Body of pancreas (tissue), 4 donors: ENCODE measurements at regions not wholly inside any gene's neighbourhood (a gene's known extent, or its start where the extent isn't known, plus 50 kb on each side); places are given as distances from the start of the nearest gene placed in this dataset.
A peak's percentile ranks its signal among the peaks of the same experiment; 100 is the strongest.

ENCODE experiments used
- ATAC-seq: fragments of 150-250 bp; one replicate; pipeline ENCODE4 v1.9.1; 2016
- DNase-seq, 4 donors: peaks; one replicate each; pipeline ENCODE4 v3.0.0-alpha.2; 2019
- H3K27ac ChIP-seq, 4 donors: fragments of 200-600 bp; sonication (generic); 1 replicate in 3 of 4; 2 replicates in 1 of 4; pipeline versions ENCODE4 v1.5.1 to v1.6.1; 2016 to 2019; ENCODE audit warnings: mild to moderate bottlenecking in 1 of 4, mixed read lengths in 1 of 4, moderate library complexity in 1 of 4
- H3K27me3 ChIP-seq, 2 donors: fragments of 200-600 bp; sonication (generic); one replicate each; pipeline ENCODE4 v1.6.0; 2016; ENCODE audit warnings: mild to moderate bottlenecking in 1 of 2
- H3K36me3 ChIP-seq, 2 donors: fragments of 200-600 bp; sonication (generic); replicated peaks in 1 of 2; 2 replicates each; pipeline ENCODE4 v1.5.1; 2016; ENCODE audit warnings: low read depth in 2 of 2; ENCODE audit not compliant: insufficient read depth in 1 of 2
- H3K4me1 ChIP-seq: fragments of 200-600 bp; sonication (generic); one replicate; pipeline ENCODE4 v1.6.0; 2016
- H3K4me3 ChIP-seq, 2 donors: fragments of 200-600 bp; sonication (generic); 1 replicate in 1 of 2; 2 replicates in 1 of 2; pipeline ENCODE4 v1.5.1; 2016 to 2019
- H3K9me3 ChIP-seq, 3 donors: fragments of 200-600 bp; sonication (generic); 1 replicate in 2 of 3; 2 replicates in 1 of 3; pipeline ENCODE4 v1.5.1; 2016
- CTCF ChIP-seq, 7 experiments: fragments of 450-650 bp in 4 of 7; fragments of 200-600 bp in 3 of 7; sonication (generic) in 3 of 7; IDR thresholded peaks; one replicate each; pipeline ENCODE4 v1.5.1; 2016 to 2019; ENCODE audit warnings: antibody characterized with exemption in 7 of 7
- POLR2A ChIP-seq, 3 donors: fragments of 450-650 bp; IDR thresholded peaks; one replicate each; pipeline ENCODE4 v1.6.1; 2016; ENCODE audit warnings: antibody characterized with exemption in 3 of 3, mild to moderate bottlenecking in 2 of 3
- WGBS, 2 donors: methylation state at CpG; one replicate each; pipeline ENCODE4 v1.1.5; 2017; 5-methylcytosine and 5-hydroxymethylcytosine counted together
- intact Hi-C: fragments of 100-400 bp; cut with DNase I; formaldehyde crosslinking; loops from one replicate; pipeline ENCODE4 v1.15.1; 2023

- H3K4me3 ChIP-seq, result no peak overlapping the region
- H3K4me1 ChIP-seq, result peaks cover 28% of the 10 kb centered on the region
- DNase-seq (no peak), ATAC-seq (no peak)
- 80 to 89% methylated on average over 2 of the region's 2 CpGs for WGBS, 2 donors
- H3K9me3 ChIP-seq, result no peaks in the 10 kb centered on the region
- H3K27ac ChIP-seq, result no peak overlapping the region
- intact Hi-C loops, result no loop called here
- no peaks in the 10 kb centered on the region for H3K27me3 ChIP-seq
- H3K36me3 ChIP-seq, result no peaks in the 10 kb centered on the region
- TF ChIP-seq CTCF (IDR thresholded peaks at IDR 0.05), result no peak
Measured at GRCh38 chr13:40346592-40346991, 319.8 kb downstream of the FOXO1 start.

- Histone ChIP-seq H3K27me3 (no peaks in the 10 kb centered on the region), H3K4me1 (peaks cover 32% of the 10 kb centered on the region), H3K36me3 (no peaks in the 10 kb centered on the region), H3K27ac (no peak overlapping the region), H3K9me3 (no peaks in the 10 kb centered on the region), H3K4me3 (no peak overlapping the region)
- WGBS, 2 donors, result 85 to 91% methylated on average over 7 of the region's 7 CpGs
- ATAC-seq, result no peak
- DNase-seq, result no peak
- TF ChIP-seq CTCF (IDR thresholded peaks at IDR 0.05) (no peak), POLR2A (IDR thresholded peaks at IDR 0.05) (no peak)
- intact Hi-C loops, result no loop called here
Measured at GRCh38 chr13:40348096-40348679, 318.3 kb downstream of the FOXO1 start.

- DNase-seq, result no peak
- TF ChIP-seq POLR2A (IDR thresholded peaks at IDR 0.05), result no peak
- no peak for TF ChIP-seq CTCF (IDR thresholded peaks at IDR 0.05)
- H3K4me3 ChIP-seq, result no peak overlapping the region
- 82 to 87% methylated on average over 10 of the region's 10 CpGs for WGBS, 2 donors
- H3K9me3 ChIP-seq, result no peaks in the 10 kb centered on the region
- intact Hi-C loops, result no loop called here
- no peak for ATAC-seq
- no peaks in the 10 kb centered on the region for H3K27me3 ChIP-seq
- H3K27ac ChIP-seq, result no peak overlapping the region
- no peaks in the 10 kb centered on the region for H3K36me3 ChIP-seq
- H3K4me1 ChIP-seq, result peaks cover 12% of the 10 kb centered on the region
Measured at GRCh38 chr13:40350283-40350992, 316.0 kb downstream of the FOXO1 start.

GRCh38 chr13:40351537-40352379 is 314.7 kb downstream of the FOXO1 start:
- DNase-seq (no peak), ATAC-seq (no peak)
- intact Hi-C loops, result no loop called here
- Histone ChIP-seq H3K36me3 (no peaks in the 10 kb centered on the region), H3K4me3 (no peak overlapping the region), H3K27ac (peak overlapping the region in 2 of 4 donors; percentile 31 to 40), H3K4me1 (peaks cover 12% of the 10 kb centered on the region), H3K9me3 (no peaks in the 10 kb centered on the region), H3K27me3 (no peaks in the 10 kb centered on the region)
- no peak for TF ChIP-seq POLR2A (IDR thresholded peaks at IDR 0.05)
- no peak for TF ChIP-seq CTCF (IDR thresholded peaks at IDR 0.05)
- WGBS, 2 donors, result 84 to 85% methylated on average over 9 of the region's 9 CpGs
